Sigmoid colon (tissue), 4 donors: ENCODE measurements at regions not wholly inside any gene's neighbourhood (a gene's known extent, or its start where the extent isn't known, plus 50 kb on each side); places are given as distances from the start of the nearest gene placed in this dataset.

Experiments
- CTCF ChIP-seq, 4 experiments: fragments of 450-650 bp in 3 of 4; fragments of 200-600 bp in 1 of 4; IDR thresholded peaks; one replicate each; pipeline ENCODE4 v1.5.1; 2016 to 2019; ENCODE audit warnings: antibody characterized with exemption in 4 of 4, mild to moderate bottlenecking in 3 of 4, moderate library complexity in 2 of 4
- EP300 ChIP-seq, 4 donors: sonication (generic); formaldehyde crosslinking; IDR thresholded peaks; one replicate each; pipeline ENCODE4 v1.6.1; 2017; ENCODE audit warnings: antibody characterized with exemption in 4 of 4
- POLR2AphosphoS5 ChIP-seq, 4 donors: sonication (generic); formaldehyde crosslinking; IDR thresholded peaks; one replicate each; pipeline ENCODE4 v1.6.1; 2017; ENCODE audit warnings: antibody characterized with exemption in 4 of 4

DNA sequence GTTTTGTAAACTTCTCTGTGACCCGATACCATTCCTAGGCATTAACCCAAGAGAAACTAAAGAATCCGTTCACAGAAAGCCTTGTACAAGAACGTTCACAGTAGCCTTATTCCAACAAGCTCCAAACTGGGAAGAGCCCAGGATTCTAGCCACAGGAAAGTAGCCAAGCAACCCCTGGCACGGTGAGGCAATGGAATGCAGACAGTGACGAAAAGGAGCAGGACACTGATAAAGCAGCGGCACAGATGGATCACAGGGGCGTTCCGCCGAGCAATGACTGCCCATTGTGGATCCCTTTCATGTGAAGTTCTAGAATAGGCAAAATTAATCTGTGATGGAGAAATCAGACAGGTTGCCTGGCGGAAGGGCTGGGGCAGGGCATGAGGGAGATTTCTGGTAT lies 198.7 kb upstream of the CHRNA7 start:
- no peak for TF ChIP-seq CTCF (IDR thresholded peaks at IDR 0.05)
- TF ChIP-seq EP300 (IDR thresholded peaks at IDR 0.05): no peak
- no peak for TF ChIP-seq POLR2AphosphoS5 (IDR thresholded peaks at IDR 0.05)
